Stimulated activated CD4-positive, alpha-beta T cell treated with anti-CD3 and anti-CD28 coated beads, Interleukin-4, amount 100 ng/mL, for 1 hour (primary cell): ENCODE measurements at regions not wholly inside any gene's neighbourhood (a gene's known extent, or its start where the extent isn't known, plus 50 kb on each side); places are given as distances from the start of the nearest gene placed in this dataset.

Source experiments
- DNase-seq: peaks from one replicate; pipeline ENCODE4 v3.0.0-alpha.2; 2020

DNA sequence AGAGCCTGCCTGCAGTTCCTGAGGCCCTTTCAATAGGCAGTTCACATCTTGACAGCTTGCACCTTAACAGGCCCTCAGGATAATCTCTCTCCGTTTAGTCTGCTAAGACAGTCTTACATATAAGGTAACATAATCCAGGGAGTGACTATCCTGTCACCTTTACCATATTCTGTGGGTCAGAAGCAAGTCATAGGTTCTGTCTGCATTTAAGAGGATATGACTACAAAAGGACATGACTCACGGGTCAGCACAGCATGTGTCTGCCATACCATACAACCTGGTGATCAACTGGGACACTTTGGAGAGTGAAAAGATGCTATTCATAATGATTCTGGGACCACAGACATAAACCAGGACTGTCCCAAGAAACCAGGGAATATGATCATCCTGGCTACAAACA is 611.1 kb downstream of the SOX6 start:
- no peak for DNase-seq

DNA sequence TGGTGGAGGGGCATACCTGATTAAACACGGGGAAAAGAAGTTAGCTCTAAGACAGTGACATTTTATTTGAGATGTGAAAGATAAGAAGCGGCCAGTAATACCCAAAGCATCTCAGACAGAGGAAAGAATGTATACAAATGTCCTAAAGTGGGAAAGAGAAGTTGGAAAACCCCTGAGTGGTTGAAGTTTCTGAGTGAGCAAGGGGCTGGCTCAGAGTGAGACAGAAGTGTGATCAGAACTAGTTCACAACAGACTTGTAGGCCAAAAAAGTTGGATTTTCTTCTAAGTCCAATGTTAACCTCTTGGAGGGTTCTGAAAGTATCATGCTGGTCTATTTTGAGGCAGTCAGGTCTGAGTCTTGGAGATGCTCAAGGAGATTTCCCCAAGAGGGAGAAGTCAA is 608.7 kb downstream of the SOX6 start:
- no peak for DNase-seq

DNA sequence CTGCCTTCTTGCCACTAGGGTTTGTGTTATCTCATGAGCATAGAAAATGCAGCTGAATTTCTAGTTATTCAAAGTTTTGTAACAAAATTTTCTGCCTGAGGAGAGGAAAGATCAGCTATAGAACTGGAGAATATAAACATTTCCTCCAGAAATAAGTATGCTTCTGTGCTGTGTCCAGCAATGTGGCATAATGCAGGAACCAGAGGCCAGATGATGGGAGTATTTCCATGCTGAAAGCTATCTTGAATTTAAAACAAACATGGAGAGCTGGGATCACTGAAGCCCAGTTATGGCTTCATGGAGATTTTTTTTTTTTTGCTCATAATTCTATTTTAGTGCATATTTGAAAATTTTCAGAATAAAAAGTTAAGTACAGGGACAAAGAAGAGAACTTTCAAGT is 608.2 kb downstream of the SOX6 start:
- no peak for DNase-seq

DNA sequence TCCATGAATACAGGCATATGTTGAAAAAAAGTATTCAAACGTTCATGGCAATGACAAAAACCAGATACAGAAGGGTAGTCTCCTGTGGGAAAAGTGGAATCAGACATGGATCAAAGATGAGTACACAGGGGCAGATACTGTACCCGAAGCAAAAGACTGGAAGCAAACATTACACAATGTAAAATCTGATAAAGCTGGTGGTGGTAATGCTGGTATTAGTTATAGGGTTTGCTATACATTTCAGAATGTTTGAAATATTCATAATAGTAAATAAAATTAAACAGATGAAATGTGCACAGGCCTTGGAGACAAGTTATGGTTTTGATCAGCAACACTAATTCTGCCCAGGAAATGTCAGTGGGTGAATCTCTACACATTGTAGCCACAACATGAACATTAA is 607.6 kb downstream of the SOX6 start:
- no peak for DNase-seq

DNA sequence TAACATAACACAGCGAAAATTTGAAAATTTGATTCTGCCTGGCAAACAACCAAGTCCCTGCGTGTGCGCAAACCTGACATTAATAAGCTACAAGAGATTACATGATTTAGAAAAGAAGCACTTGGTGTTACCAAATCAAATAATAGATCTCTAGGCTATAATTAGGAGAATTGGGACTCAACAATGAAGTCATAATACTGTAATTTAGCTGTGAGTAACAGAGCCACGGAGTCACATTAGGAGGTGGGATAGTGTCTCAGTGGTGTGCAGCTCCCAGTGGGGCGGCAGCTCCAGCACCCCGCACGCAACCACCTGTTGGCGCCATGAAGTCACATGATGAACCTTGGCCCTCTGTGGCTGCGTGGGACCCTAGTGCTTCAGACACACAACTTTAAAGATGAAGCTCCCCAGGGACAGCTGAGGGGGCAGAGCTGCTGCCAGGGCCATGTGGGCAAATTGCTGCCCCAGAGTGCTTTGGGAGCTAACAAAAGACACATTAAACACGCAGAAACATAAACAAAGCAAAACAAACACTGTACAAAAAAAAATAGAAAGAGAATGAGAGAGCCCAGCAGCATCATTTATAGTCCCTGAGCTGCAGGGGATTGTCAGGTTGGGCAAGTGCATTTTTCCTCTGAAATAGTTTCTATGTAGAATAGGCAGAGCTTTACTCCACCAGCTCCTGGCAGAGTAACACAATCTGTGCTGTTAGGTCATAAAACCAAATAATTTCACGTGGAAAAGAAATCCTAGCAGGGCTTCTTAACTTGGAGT is 605.6 kb downstream of the SOX6 start:
- no peak for DNase-seq

DNA sequence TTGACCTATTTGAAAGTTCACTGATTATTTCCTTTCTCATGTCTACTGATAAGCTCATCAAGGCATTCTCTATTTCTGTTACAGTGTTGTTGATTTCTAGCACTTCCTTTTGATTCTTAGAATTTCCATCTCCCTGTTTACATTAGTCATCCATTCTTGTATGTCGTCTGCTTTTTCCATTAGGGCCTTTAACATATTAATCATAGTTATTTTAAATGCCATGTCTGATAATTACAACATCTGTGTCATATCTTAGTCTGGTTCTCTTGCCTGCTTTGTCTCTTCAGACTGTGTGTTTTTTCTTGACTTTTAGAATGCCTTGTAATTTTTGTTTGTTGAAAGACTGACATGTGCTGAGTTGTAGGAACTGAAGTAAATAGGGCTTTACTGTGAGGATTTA is 602.1 kb downstream of the SOX6 start:
- DNase-seq, result no peak

DNA sequence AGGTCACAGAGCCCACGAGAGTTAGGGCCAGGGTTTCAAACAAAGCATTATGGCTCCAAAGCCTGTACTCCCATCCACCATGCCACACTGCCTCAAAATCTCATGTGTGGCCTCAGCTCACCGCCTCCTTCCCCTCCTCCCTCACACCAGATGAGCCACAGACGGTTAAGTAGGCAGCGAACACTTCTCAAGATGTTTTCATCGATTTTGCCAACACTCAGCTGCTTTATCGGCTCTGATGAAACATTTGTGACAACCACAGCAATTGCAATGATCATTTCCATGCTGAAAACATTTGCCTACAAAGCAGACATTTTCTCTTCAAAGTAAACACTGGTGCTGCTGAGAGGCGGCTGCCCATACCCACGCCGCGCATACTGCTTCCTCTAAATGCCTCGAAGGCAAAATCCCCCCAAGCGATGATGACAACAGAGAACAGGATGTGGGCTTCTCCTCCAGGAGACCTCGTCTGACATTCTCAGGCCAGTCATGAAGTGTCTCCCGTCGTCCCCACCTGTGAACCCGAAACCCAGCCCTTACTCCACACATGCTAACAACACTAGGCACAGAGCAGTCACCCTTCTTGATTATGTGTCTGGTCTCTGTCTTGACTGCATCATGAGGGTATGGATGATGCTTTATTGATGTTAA is 599.2 kb downstream of the SOX6 start:
- DNase-seq, result no peak

DNA sequence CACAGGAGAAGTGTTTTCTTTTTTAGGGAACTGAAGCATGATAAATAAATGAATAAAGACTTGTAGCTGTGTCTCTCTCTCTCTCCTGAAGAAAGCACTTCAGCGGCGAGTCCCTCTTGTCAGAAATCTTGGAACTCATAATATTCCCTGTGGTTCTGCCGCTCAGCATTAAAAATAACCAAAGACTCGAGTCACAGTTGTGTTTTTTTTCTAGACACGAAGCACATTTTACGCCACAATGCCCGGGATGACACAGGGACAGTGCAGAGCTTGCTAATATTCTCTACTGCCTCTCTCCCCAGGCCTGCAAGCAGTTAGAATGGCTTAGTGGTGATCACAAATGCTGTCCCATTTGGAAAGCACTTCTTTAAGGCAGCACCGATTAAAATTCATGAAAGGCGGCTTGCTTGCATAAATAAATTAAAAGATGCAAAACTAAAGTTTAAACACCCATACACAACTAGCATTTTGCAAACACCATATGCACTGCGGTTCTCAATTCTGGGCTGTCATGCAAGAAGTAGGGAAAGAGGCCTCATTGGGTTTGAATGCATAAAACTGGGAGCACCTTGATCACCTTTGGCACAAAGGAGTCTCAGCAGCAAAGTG is 597.4 kb downstream of the SOX6 start:
- no peak for DNase-seq

DNA sequence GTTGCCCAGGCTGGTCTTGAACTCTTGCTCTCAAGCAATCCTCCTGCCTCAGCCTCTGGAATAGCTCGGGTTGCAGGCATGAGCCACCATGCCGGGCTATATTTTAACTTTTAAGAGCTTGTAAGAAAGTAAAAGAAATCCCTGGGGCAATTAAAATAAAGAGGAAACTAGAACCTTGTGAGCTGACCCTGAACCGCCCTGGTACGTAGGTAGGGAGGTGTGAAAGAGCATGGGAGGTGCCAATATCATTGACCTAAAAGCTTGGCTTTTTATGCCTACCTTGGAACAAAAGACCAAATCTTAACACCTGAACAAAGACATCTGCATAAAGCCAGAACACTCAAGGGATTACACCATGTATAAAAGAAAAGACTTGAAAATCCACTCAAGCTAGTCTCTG is 595.1 kb downstream of the SOX6 start:
- no peak for DNase-seq

DNA sequence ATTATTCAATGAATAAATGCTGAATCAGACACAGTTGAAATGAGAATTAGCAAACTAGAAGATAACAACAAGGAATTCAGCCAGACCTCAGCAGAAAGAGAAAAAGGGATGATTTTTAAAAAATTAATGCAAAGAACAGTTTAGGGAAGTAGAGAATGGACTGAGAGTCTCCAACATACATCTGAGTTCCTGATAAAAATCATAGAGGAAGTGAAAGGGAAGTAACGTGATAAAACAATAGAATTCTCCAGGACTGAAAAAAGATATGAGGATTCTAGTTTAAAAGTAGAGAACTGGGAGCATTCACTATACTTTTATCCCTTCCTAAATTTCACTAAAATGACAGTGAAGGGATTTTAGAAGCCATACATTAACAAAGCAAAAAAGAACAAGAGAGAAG is 592.0 kb downstream of the SOX6 start:
- DNase-seq, result no peak

DNA sequence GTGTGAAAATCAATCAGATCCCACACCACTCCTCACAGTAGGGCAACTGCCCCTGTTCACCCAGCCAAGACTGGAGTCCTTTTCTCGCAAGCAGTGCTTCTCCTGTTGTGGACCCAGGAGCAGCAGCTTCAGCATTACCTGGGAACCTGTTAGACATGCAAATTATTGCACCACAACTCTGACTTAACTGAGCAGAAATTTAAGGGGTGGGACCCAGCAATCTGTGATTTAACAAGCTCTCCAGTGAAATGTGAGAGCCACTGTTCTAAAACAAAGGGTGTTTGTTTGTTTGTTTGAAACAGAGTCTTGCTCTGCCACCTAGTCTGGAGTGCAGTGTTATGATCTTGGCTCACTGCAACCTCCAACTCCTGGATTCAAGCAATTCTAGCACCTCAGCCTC is 591.4 kb downstream of the SOX6 start:
- no peak for DNase-seq

DNA sequence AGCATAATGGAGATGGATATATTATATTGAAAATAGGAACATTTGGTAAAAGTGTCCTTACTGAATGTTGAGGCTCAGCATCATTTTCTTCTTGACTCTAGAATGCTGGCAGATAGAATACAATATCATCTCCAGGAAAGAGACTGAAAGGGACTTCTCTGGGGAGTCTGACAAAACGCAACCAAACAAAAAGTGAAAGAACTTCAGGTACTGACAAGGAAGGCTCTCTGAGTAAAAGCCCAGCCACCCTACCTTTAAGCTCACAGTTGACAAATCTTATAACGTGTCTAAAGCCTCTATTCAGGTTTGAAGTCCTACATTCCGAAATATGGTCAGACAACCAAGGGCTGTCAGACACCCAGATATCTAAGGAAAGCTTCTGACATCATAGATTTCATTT is 590.8 kb downstream of the SOX6 start:
- DNase-seq, result no peak

DNA sequence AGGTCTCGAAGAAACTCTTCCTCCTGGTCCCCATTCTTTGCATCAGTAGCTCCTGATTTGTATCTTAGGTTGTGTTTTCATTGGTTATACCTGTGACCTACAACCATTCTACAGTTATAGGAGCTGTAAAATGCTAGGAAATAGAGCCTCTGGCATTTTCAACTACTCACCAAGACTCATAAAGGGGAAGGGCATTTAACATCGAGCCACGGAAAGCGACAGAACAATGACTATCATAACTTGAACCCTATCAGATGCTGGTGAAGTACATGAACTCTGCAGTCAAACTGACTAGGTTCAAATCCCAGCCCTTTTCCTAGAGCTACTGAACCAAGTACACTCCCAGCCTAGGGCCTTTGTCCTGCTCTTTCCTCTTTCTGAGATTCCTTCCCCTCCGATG is 588.0 kb downstream of the SOX6 start:
- no peak for DNase-seq

DNA sequence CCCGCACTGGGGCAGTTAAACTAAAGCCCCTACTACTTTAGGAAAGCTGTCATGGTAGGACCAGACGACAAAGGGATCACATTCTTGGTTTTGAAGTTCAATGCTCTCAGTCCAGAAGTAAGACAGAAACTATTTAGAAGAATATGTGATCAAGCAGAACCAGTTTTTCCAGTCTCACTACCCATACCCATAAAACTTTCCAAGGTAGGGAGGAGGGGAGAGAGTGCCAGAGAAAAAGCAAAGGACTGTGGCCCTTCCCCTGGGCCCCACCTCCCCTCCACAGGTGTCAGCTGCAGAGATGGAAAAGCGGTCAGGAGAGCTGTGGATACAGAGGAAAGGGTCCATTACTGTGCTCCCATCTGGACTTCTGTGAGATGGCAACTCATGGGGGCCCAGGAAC is 587.1 kb downstream of the SOX6 start:
- no peak for DNase-seq

DNA sequence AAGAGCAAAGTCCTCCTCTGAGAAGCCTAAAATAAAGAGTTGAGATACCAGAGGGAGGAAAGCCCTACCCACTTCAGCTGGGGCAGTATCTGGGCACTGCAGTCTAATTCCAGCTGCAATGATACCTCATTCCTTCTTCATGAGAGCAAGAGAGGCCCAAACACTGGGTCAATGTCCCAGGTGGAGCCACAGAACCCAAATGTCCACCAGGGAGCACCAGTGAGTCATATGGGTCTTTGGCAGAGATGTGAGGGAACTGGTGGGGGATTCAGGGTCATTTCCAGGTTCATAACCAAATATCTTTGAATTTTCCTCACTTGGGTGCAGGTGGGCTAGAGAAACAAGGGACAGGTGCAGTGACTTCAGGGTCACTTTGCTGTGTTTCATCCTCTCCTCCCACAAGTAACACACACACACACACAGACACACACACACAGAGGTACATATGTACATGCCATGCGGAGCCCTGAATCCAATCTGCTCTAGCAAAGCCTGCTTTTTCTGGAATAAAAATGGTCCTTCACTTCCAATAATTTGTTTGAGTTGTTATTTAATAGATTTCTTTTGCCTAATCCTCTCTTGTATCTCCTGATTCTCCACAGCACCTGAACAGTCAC is 585.4 kb downstream of the SOX6 start:
- peak; percentile 2 for DNase-seq

DNA sequence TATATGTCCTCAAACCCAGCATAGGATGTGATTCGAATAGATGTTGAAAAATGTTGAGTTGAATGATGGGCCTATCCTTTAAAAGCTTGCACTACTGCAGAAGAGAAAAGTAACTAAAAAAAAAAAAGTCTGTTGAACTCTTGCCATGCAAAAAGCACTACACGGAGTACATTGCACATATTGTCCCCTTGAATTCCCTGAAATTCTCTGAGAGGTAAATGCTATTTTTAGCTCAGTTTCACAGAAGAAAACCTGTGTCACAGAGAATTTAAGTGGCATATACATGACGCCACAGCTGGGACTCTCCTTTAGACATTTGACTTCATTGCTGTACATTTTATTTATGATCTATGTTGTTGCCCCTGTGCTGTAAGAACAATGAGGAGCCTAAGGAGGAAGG is 583.8 kb downstream of the SOX6 start:
- no peak for DNase-seq

DNA sequence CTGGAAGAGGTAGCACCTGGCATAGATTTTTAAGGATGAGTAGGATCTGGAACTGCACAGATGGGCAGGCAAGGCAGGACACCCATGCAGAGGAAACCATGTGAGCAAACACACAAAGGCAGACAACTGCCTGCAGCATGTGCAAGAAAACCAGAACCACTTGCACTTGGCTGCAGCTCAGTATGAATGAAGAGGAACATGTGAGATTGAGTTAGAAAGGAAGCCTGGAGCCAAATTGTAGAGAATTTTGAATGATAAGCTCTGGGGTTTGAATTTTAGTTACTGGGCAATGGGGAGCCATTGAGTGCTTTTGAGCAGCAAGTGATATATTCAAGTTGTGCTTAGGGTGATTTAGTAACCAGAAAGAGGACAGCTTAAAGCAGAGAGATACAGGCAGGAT is 583.4 kb downstream of the SOX6 start:
- no peak for DNase-seq

DNA sequence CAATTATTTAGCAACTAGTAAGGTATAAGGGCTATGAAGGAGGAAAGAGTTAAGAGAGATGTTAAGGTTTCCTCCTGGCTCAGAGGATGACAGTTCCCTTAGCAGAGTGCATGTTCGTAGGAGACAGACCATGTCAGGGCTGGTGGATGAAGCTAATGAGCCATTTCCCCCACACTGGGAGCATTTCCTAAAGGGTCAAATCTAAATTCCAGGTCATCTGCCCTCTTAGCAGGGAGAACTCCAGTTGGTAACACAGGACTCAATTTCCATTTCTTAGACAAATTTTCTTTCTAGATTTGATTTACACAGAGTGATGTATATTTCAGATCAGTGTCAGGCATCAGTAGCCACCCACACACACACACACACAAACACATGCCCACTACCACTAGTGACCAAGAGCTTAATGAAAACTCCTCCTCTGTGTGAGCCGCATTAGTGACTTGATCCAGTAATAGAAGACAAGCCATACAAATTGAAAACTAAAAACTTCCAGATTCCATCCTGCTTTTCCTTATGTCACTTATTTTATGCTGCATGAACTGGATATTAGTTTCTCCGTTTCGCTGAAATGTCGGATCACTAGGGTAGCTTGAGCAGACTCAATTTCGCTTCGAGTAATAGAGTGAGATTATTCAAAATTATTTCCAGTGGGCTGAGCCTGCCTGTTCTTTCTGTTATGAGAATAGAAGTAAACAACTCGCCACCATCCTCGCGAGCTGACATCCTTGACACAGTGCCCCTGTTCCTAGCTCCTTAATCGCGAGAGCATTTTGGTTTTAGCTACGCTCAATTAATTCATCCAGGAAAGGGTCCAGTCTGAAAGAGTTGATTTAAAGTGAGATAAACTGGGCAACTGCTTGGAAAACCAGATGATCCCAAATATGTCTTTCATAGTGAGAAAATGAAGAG is 582.6 kb downstream of the SOX6 start:
- DNase-seq, result no peak

DNA sequence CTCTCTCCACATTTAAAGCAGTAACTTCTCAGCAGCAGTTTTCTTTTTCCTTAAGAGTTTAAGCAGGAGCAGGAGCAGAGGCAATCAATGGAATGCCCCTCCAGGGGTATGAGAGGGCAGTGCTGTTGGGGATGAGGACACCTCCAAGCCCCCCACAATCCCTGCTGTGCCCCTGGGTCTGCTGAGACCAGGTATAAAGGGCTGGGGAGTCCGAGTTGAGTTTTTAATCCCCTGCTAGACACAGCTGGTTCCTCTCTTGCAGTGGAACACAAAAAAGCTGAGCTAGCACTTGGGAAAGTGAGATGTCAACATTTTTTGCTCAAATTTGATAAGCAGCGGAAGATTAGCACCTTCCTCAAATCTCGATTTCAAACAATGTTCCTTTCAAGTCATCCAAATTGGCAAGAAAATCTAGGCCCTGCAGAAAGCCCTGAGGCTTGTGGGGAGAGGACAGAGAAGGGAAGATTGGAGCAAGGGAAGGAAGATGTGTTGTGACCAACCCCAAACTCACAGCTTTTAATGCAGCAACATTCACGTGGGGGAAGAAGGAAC is 581.9 kb downstream of the SOX6 start:
- no peak for DNase-seq

DNA sequence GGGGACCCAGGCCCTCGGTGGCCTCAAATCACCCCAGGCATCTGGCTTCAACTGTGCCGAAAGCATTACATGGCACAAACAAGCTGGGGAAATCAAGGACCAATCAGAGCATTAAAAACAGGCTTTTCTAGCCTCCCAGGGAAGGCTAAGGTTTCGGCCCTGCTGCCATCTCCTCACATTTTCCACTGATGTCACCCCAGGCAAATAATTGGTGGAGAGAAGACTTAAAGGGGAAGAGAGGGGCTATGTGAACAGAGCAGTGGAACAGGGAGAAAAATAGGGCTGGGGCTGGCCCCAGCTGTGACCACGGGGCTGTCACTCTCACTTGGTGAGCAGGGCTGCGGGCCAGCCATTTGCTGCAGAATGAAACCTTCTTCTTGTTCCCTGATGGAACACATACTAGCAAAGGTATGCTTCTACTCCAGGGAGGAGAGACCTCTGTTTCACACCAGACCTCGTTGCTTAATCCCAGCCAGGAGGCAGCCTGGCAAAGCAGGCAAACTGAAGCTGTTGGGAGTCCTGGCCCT is 581.3 kb downstream of the SOX6 start:
- no peak for DNase-seq

DNA sequence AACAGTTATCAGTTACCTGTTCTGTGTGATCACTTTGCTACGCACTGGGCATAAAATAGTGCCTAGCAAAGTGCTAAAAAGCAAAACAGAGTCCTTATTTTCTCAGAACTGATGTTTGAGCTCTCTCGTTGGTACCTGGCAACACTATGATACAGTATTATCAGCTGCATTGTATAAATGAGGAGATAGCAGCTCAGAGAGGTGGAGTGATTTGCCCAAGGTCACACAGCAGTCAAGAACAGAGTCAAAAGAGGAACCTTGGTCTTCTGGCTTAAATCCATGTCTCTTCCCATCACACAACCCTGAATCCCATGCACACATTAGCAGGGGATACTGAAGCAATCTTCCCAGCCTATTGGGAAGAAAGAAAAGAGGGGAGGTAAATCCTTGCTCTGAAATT is 580.5 kb downstream of the SOX6 start:
- DNase-seq, result no peak

DNA sequence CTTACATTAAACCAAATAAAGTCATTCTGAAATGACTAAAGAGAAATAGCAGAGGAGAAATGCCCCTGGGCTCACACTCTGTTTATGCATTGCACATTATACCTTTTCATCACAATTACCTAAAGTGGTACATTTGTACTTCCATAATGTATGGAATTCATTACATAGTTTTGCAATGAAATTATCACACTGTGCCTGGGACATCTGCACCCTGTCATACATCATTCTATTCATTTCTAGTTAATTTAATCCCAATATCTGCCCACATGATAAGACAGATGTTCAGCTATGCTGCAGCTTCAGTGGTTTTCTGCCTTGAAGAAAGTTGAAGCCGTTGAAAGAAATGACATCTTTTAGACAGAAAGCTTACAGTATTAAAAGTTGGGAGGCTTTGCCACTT is 580.0 kb downstream of the SOX6 start:
- no peak for DNase-seq
